OCI-LY1 (cell line): ENCODE measurements at regions not wholly inside any gene's neighbourhood (a gene's known extent, or its start where the extent isn't known, plus 50 kb on each side); places are given as distances from the start of the nearest gene placed in this dataset.

Experiments used
- H2AFZ ChIP-seq: fragments of 200-600 bp; sonication (generic), shearing (Covaris generic); 2 replicates; pipeline ENCODE4 v1.6.0; 2014; ENCODE audit warnings: antibody characterized with exemption, mild to moderate bottlenecking, low read length
- H3F3A ChIP-seq: fragments of 200-600 bp; sonication (generic), shearing (Covaris generic); 2 replicates; pipeline ENCODE4 v1.6.0; 2014; ENCODE audit warnings: mild to moderate bottlenecking, antibody characterized with exemption, low read length, moderate library complexity; ENCODE audit not compliant: insufficient read depth
- H3K27ac ChIP-seq: fragments of 200-600 bp; sonication (generic); 2 replicates; pipeline ENCODE4 v1.5.1; 2014; ENCODE audit warnings: low read length, mixed run types, mild to moderate bottlenecking, low read depth; ENCODE audit not compliant: poor library complexity, severe bottlenecking
- H3K27me3 ChIP-seq: fragments of 200-600 bp; sonication (generic); 2 replicates; pipeline ENCODE4 v1.6.0; 2014; ENCODE audit warnings: antibody characterized with exemption, mild to moderate bottlenecking, low read length, moderate library complexity; ENCODE audit not compliant: insufficient read depth
- H3K36me3 ChIP-seq: fragments of 200-600 bp; sonication (generic); 2 replicates; pipeline ENCODE4 v1.6.1; 2014; ENCODE audit warnings: mild to moderate bottlenecking, antibody characterized with exemption, low read length, moderate library complexity, mixed read lengths; ENCODE audit not compliant: insufficient read depth
- H3K4me1 ChIP-seq: fragments of 200-600 bp; sonication (generic); 2 replicates; pipeline ENCODE4 v1.5.1; 2014; ENCODE audit warnings: mild to moderate bottlenecking, low read length, moderate library complexity; ENCODE audit not compliant: insufficient read depth, severe bottlenecking
- H3K4me2 ChIP-seq: fragments of 200-600 bp; sonication (generic), shearing (Covaris generic); 2 replicates; pipeline ENCODE4 v1.6.1; 2014; ENCODE audit warnings: low read length
- H3K4me3 ChIP-seq: fragments of 200-600 bp; sonication (generic); 2 replicates; pipeline ENCODE4 v1.5.1; 2014; ENCODE audit warnings: low read length, low read depth, mild to moderate bottlenecking, mixed read lengths; ENCODE audit not compliant: poor library complexity, severe bottlenecking
- H3K79me2 ChIP-seq: fragments of 200-600 bp; shearing (Covaris generic); 2 replicates; pipeline ENCODE4 v1.6.1; 2016; ENCODE audit warnings: mixed run types, low read length, mixed read lengths; ENCODE audit not compliant: insufficient read depth
- H3K9ac ChIP-seq: fragments of 200-600 bp; sonication (generic), shearing (Covaris generic); 2 replicates; pipeline ENCODE4 v1.6.1; 2014; ENCODE audit warnings: mild to moderate bottlenecking, low read length, mixed read lengths
- H3K9me2 ChIP-seq: fragments of 200-600 bp; sonication (generic), shearing (Covaris generic); 2 replicates; pipeline ENCODE4 v1.6.1; 2014; ENCODE audit warnings: low read depth, mild to moderate bottlenecking, low read length, mixed read lengths
- H3K9me3 ChIP-seq: fragments of 200-600 bp; shearing (Covaris generic); 2 replicates; pipeline ENCODE4 v1.6.1; 2014; ENCODE audit warnings: low read length, mixed read lengths
- H4K20me1 ChIP-seq: fragments of 200-600 bp; sonication (generic), shearing (Covaris generic); 2 replicates; pipeline ENCODE4 v1.6.0; 2016; ENCODE audit warnings: mild to moderate bottlenecking, low read length; ENCODE audit not compliant: insufficient read depth
- EZH2 ChIP-seq: fragments of 200-600 bp; sonication (generic), shearing (Covaris generic); IDR thresholded peaks from 2 replicates; pipeline ENCODE4 v1.8.0; 2017; ENCODE audit warnings: borderline replicate concordance, mixed run types, mild to moderate bottlenecking, antibody characterized with exemption, low read length, moderate library complexity, mixed read lengths
- TF ChIP-seq, protein P1 (sequence below): fragments of 200-600 bp; sonication (generic), shearing (Covaris generic); IDR thresholded peaks from 2 replicates; pipeline ENCODE4 v1.5.1; 2017; ENCODE audit warnings: mild to moderate bottlenecking, antibody characterized with exemption, low read length, moderate library complexity, mixed read lengths

DNA sequence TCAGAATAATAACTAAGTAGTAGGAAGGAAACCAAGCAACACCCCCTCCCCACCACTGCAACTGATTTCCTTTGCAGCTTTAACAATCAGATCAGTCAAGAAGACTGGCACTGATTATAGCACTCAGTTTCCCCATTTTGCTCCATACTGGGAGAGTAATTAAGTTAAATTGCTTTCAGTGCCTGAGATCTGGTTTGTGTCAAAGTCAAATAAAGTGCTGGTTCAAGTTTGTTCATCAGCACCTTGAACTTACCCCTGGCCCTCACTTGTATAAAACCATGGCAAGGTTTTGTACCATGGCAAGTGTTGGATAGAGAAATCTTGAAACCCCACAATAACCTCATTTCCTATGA is 290.2 kb upstream of the SEMA6A start:
- H3K9me2 ChIP-seq: no peaks in the 10 kb centered on the region
- no peaks in the 10 kb centered on the region for H3K27me3 ChIP-seq
- no peaks in the 10 kb centered on the region for H3K79me2 ChIP-seq
- H3F3A ChIP-seq: no peaks in the 10 kb centered on the region
- H3K4me1 ChIP-seq: no peaks in the 10 kb centered on the region
- no peak overlapping the region for H3K4me3 ChIP-seq
- H3K36me3 ChIP-seq: no peaks in the 10 kb centered on the region
- H2AFZ ChIP-seq: no peak overlapping the region
- no peak overlapping the region for H3K27ac ChIP-seq
- H4K20me1 ChIP-seq: no peaks in the 10 kb centered on the region
- no peaks in the 10 kb centered on the region for H3K9me3 ChIP-seq
- no peak overlapping the region for H3K9ac ChIP-seq
- H3K4me2 ChIP-seq: no peak overlapping the region
- TF ChIP-seq, protein P1, sequence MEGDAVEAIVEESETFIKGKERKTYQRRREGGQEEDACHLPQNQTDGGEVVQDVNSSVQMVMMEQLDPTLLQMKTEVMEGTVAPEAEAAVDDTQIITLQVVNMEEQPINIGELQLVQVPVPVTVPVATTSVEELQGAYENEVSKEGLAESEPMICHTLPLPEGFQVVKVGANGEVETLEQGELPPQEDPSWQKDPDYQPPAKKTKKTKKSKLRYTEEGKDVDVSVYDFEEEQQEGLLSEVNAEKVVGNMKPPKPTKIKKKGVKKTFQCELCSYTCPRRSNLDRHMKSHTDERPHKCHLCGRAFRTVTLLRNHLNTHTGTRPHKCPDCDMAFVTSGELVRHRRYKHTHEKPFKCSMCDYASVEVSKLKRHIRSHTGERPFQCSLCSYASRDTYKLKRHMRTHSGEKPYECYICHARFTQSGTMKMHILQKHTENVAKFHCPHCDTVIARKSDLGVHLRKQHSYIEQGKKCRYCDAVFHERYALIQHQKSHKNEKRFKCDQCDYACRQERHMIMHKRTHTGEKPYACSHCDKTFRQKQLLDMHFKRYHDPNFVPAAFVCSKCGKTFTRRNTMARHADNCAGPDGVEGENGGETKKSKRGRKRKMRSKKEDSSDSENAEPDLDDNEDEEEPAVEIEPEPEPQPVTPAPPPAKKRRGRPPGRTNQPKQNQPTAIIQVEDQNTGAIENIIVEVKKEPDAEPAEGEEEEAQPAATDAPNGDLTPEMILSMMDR: no peak
- no peak for TF ChIP-seq EZH2

DNA sequence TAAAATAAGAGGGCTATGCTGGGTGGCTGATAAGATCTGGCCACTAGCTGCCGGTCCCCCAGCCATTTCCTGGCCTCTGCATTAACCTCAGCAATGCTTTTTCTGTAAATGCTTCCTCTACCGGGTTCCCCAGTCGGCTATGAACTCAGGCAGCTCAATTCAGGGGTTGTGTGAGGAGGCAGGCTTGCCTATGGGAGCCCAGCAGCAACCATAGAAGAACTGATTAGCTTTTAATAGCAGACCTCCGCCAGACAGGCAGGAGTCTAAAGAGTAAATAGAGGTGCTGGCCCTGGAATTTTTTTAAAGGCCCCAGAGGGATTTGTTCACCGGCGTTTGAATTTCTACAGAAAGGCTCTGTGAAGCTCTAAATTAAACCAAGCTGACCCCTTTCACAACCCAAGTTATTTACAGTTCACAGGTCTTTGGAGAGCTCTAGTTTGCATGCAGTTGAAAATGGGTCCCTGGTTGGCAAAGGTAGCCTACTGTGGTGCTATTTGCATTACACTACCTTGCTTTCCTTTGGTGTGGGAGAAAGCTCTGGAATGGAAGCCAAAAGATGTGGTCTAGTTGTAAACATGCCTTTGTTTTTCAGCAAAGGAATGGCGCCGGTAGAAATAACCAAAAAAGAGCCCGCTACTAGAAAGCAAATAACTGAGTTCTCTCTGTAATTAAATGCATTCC is 289.7 kb upstream of the SEMA6A start:
- Histone ChIP-seq H4K20me1 (no peaks in the 10 kb centered on the region), H2AFZ (no peak overlapping the region), H3K9me2 (no peaks in the 10 kb centered on the region), H3K27me3 (no peaks in the 10 kb centered on the region), H3K4me1 (no peaks in the 10 kb centered on the region), H3K4me3 (no peak overlapping the region), H3K9ac (no peak overlapping the region), H3F3A (no peaks in the 10 kb centered on the region), H3K9me3 (no peaks in the 10 kb centered on the region), H3K36me3 (no peaks in the 10 kb centered on the region), H3K79me2 (no peaks in the 10 kb centered on the region), H3K4me2 (no peak overlapping the region), H3K27ac (no peak overlapping the region)
- no peak for TF ChIP-seq EZH2
- TF ChIP-seq, protein P1: no peak

DNA sequence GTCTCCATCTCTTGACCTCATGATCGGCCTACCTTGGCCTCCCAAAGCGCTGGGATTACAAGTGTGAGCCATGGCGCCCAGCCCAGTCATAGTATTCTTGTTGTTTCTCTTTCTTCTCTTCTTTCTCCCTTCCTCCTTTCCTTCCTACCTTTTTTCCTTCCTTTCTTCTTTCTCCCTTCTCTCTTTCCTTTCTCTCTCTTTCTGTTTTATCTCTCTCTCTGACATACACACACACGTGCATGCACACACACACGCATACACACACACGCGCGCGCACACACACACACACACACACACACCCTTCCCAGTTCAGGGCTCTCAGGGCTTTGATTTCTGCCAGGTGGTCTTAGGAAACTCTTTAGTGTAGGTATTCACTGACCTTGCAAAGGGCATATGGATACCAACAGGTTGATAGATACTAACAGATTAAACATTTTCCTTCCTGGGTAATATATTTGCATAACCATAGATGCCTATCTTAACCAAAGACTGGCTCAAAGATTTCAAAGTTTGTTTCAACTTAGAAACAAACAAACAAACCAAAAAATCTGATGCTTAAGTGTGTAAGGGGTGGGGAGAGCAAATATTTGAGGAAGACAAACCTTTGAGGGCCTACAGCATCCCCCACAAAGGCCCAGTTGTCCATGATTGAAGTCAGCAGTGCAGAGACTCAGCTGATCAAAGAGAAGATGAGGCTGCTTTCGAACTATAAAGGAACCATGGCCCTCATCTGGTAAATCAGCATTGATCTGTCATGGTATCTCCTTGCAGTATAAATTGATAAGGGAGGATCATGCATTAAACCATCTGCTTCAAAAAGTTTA is 288.2 kb upstream of the SEMA6A start:
- H3K9ac ChIP-seq: no peak overlapping the region
- no peaks in the 10 kb centered on the region for H3K27me3 ChIP-seq
- no peak overlapping the region for H3K4me3 ChIP-seq
- no peaks in the 10 kb centered on the region for H3F3A ChIP-seq
- no peaks in the 10 kb centered on the region for H3K36me3 ChIP-seq
- H3K4me2 ChIP-seq: no peak overlapping the region
- no peak overlapping the region for H2AFZ ChIP-seq
- no peaks in the 10 kb centered on the region for H3K9me2 ChIP-seq
- no peak overlapping the region for H3K27ac ChIP-seq
- H3K79me2 ChIP-seq: no peaks in the 10 kb centered on the region
- no peaks in the 10 kb centered on the region for H3K4me1 ChIP-seq
- no peaks in the 10 kb centered on the region for H3K9me3 ChIP-seq
- TF ChIP-seq, protein P1: no peak
- TF ChIP-seq EZH2: no peak
- H4K20me1 ChIP-seq: no peaks in the 10 kb centered on the region
